H9 (cell line): ENCODE measurements at regions not wholly inside any gene's neighbourhood (a gene's known extent, or its start where the extent isn't known, plus 50 kb on each side); places are given as distances from the start of the nearest gene placed in this dataset.

ENCODE experiments used
- DNase-seq: peaks from one replicate; pipeline ENCODE4 v3.0.0-alpha.2; 2017
- H2AFZ ChIP-seq: one replicate; pipeline ENCODE4 v1.6.1; 2013; ENCODE audit warnings: mild to moderate bottlenecking, low read length, control low read depth, moderate library complexity
- H2AK5ac ChIP-seq: 2 replicates; pipeline ENCODE4 v1.6.1; 2013; ENCODE audit warnings: low read length, control low read depth, mixed read lengths; ENCODE audit not compliant: insufficient read length
- H2BK120ac ChIP-seq: one replicate; pipeline ENCODE4 v1.6.1; 2013; ENCODE audit warnings: low read depth, mild to moderate bottlenecking, low read length, control low read depth, inconsistent platforms; ENCODE audit not compliant: poor library complexity, severe bottlenecking
- H2BK12ac ChIP-seq: 2 replicates; pipeline ENCODE4 v1.6.1; 2013; ENCODE audit warnings: low read length, control low read depth, mixed read lengths, low read depth; ENCODE audit not compliant: insufficient read length
- H2BK15ac ChIP-seq: 2 replicates; pipeline ENCODE4 v1.6.1; 2013; ENCODE audit warnings: low read depth, low read length, control low read depth
- H2BK20ac ChIP-seq: one replicate; pipeline ENCODE4 v1.6.1; 2013; ENCODE audit warnings: low read depth, mild to moderate bottlenecking, low read length, control low read depth, inconsistent platforms; ENCODE audit not compliant: poor library complexity, severe bottlenecking
- H2BK5ac ChIP-seq: 2 replicates; pipeline ENCODE4 v1.6.1; 2013; ENCODE audit warnings: low read length, control low read depth, mixed read lengths; ENCODE audit not compliant: insufficient read length
- H3K14ac ChIP-seq: 2 replicates; pipeline ENCODE4 v1.6.1; 2013; ENCODE audit warnings: low read length, control low read depth; ENCODE audit not compliant: insufficient read depth
- H3K18ac ChIP-seq: 2 replicates; pipeline ENCODE4 v1.6.1; 2013; ENCODE audit warnings: low read depth, mild to moderate bottlenecking, mixed read lengths, low read length, control low read depth; ENCODE audit not compliant: insufficient read length
- H3K23ac ChIP-seq: 2 replicates; pipeline ENCODE4 v1.6.1; 2013; ENCODE audit warnings: low read length, control low read depth, mixed read lengths, low read depth; ENCODE audit not compliant: insufficient read length
- H3K23me2 ChIP-seq: 2 replicates; pipeline ENCODE4 v1.6.1; 2013; ENCODE audit warnings: low read depth, mild to moderate bottlenecking, mixed read lengths, low read length, control low read depth; ENCODE audit not compliant: insufficient read length, poor library complexity, severe bottlenecking
- H3K27ac ChIP-seq: 2 replicates; pipeline ENCODE4 v1.5.1; 2013; ENCODE audit warnings: low read length, control low read depth, mixed read lengths, low read depth; ENCODE audit not compliant: insufficient read length
- H3K27me3 ChIP-seq: 2 replicates; pipeline ENCODE4 v1.6.1; 2013; ENCODE audit warnings: low read length, control low read depth, inconsistent platforms; ENCODE audit not compliant: insufficient read depth
- H3K4ac ChIP-seq: 2 replicates; pipeline ENCODE4 v1.6.1; 2013; ENCODE audit warnings: low read depth, mild to moderate bottlenecking, control low read depth, inconsistent platforms, low read length, moderate library complexity
- H3K4me1 ChIP-seq: 2 replicates; pipeline ENCODE4 v1.6.1; 2013; ENCODE audit warnings: low read length, control low read depth, inconsistent platforms; ENCODE audit not compliant: insufficient read depth
- H3K4me2 ChIP-seq: 2 replicates; pipeline ENCODE4 v1.6.1; 2013; ENCODE audit warnings: low read length, control low read depth, mixed read lengths; ENCODE audit not compliant: insufficient read length, insufficient read depth
- H3K56ac ChIP-seq: 2 replicates; pipeline ENCODE4 v1.6.1; 2013; ENCODE audit warnings: low read depth, mild to moderate bottlenecking, mixed read lengths, low read length, control low read depth; ENCODE audit not compliant: insufficient read length
- H3K79me1 ChIP-seq: 2 replicates; pipeline ENCODE4 v1.6.1; 2013; ENCODE audit warnings: low read depth, mild to moderate bottlenecking, moderate library complexity, low read length, control low read depth, inconsistent platforms; ENCODE audit not compliant: insufficient read depth, poor library complexity, severe bottlenecking
- H3K79me2 ChIP-seq: 2 replicates; pipeline ENCODE4 v1.6.1; 2013; ENCODE audit warnings: low read length, control low read depth, inconsistent platforms; ENCODE audit not compliant: insufficient read depth
- H3K9ac ChIP-seq: 2 replicates; pipeline ENCODE4 v1.6.1; 2013; ENCODE audit warnings: low read length, control low read depth, mixed read lengths; ENCODE audit not compliant: insufficient read length; ENCODE audit errors: extremely low read depth
- H3K9me3 ChIP-seq: one replicate; pipeline ENCODE4 v1.6.1; 2013; ENCODE audit warnings: low read depth, low read length, inconsistent platforms; ENCODE audit not compliant: control insufficient read depth
- H3T11ph ChIP-seq: one replicate; pipeline ENCODE4 v1.6.1; 2013; ENCODE audit warnings: mild to moderate bottlenecking, low read length, control low read depth, inconsistent platforms
- H4K20me1 ChIP-seq: one replicate; pipeline ENCODE4 v1.6.1; 2013; ENCODE audit not compliant: control insufficient read depth, insufficient read length, insufficient read depth
- H4K5ac ChIP-seq: 2 replicates; pipeline ENCODE4 v1.6.1; 2013; ENCODE audit warnings: low read depth, mild to moderate bottlenecking, mixed read lengths, low read length, control low read depth; ENCODE audit not compliant: insufficient read length
- H4K8ac ChIP-seq: replicated peaks from 2 replicates; pipeline ENCODE4 v1.6.1; 2013; ENCODE audit warnings: low read length, control low read depth, mixed read lengths, low read depth; ENCODE audit not compliant: insufficient read length
- H4K91ac ChIP-seq: 2 replicates; pipeline ENCODE4 v1.6.1; 2013; ENCODE audit warnings: low read depth, mild to moderate bottlenecking, moderate library complexity, mixed read lengths, low read length, control low read depth; ENCODE audit not compliant: insufficient read length
- H3K27ac Mint-ChIP-seq, 3 experiments: 2 replicates in 2 of 3; 3 replicates in 1 of 3; pipeline ENCODE4 v1.8.0; 2020 to 2021; ENCODE audit warnings: mixed read lengths in 3 of 3, mild to moderate bottlenecking in 1 of 3, moderate library complexity in 1 of 3
- H3K27me3 Mint-ChIP-seq: 2 replicates; pipeline ENCODE4 v1.8.0; 2021; ENCODE audit warnings: low read depth, mild to moderate bottlenecking, moderate library complexity, mixed read lengths
- H3K36me3 Mint-ChIP-seq, 3 experiments: 2 replicates in 2 of 3; 3 replicates in 1 of 3; pipeline ENCODE4 v1.8.0; 2020 to 2021; ENCODE audit warnings: low read depth in 3 of 3, mixed read lengths in 3 of 3; ENCODE audit not compliant: insufficient read depth in 1 of 3
- H3K4me1 Mint-ChIP-seq, 2 experiments: 2 replicates each; pipeline ENCODE4 v1.8.0; 2020; ENCODE audit warnings: mixed read lengths in 2 of 2
- H3K4me3 Mint-ChIP-seq, 2 experiments: 2 replicates in 1 of 2; 3 replicates in 1 of 2; pipeline ENCODE4 v1.8.0; 2020 to 2021; ENCODE audit warnings: mild to moderate bottlenecking in 2 of 2, mixed read lengths in 2 of 2, moderate library complexity in 1 of 2
- H3K9me3 Mint-ChIP-seq, 2 experiments: 2 replicates in 1 of 2; 3 replicates in 1 of 2; pipeline ENCODE4 v1.8.0; 2020; ENCODE audit warnings: mild to moderate bottlenecking in 2 of 2, mixed read lengths in 2 of 2, moderate library complexity in 1 of 2
- CTCF ChIP-seq: fragments of 200-600 bp; sonication (generic); conservative IDR thresholded peaks from 3 replicates; pipeline ENCODE4 v1.8.0; 2021; ENCODE audit warnings: antibody characterized with exemption, mild to moderate bottlenecking
- WGBS: extraction: QIAGEN DNeasy Blood & Tissue Kit; methylation state at CpG from one replicate; pipeline ENCODE4 v1.1.7; 2013; ENCODE audit warnings: missing lambda C conversion rate, low lambda C conversion rate, mixed read lengths; ENCODE audit not compliant: insufficient read length; ENCODE audit errors: extremely low coverage; 5-methylcytosine and 5-hydroxymethylcytosine counted together

- Histone ChIP-seq H4K91ac (no peak overlapping the region), H3K4me2 (no peak overlapping the region), H2BK12ac (no peak overlapping the region), H3K18ac (no peak overlapping the region), H3K9ac (no peak overlapping the region), H3K56ac (no peak overlapping the region), H3K4me1 (no peaks in the 10 kb centered on the region), H2BK5ac (no peak overlapping the region), H2BK120ac (no peak overlapping the region), H3K4ac (no peak overlapping the region), H3K23me2 (no peaks in the 10 kb centered on the region), H3K79me1 (no peaks in the 10 kb centered on the region), H3K27me3 (no peaks in the 10 kb centered on the region), H4K8ac (no peak overlapping the region), H4K20me1 (no peaks in the 10 kb centered on the region), H2AFZ (no peak overlapping the region), H3K14ac (no peak overlapping the region), H3K9me3 (no peaks in the 10 kb centered on the region), H2BK20ac (no peak overlapping the region), H2AK5ac (no peak overlapping the region), H2BK15ac (no peak overlapping the region), H3K27ac (no peak overlapping the region), H3K23ac (no peak overlapping the region), H4K5ac (no peak overlapping the region), H3T11ph (no peak overlapping the region), H3K79me2 (no peaks in the 10 kb centered on the region)
- no peak for DNase-seq
- no CpG with 5 or more reads among the region's 2 CpGs for WGBS
- H3K4me3 Mint-ChIP-seq = no peak overlapping the region
- no peak overlapping the region; a peak in 1 of 7 replicates for H3K27ac Mint-ChIP-seq
- peaks cover 3 to 5% of the 10 kb centered on the region in 2 experiments; a peak in 2 of 5 replicates for H3K9me3 Mint-ChIP-seq
- TF ChIP-seq CTCF = no peak
- no peaks in the 10 kb centered on the region for H3K27me3 Mint-ChIP-seq
- peaks cover 0 to 10% (median 2%) of the 10 kb centered on the region in 3 experiments; a peak in 2 of 7 replicates for H3K36me3 Mint-ChIP-seq
- peaks cover 0 to 5% of the 10 kb centered on the region in 2 experiments; a peak in 1 of 4 replicates for H3K4me1 Mint-ChIP-seq
Observed at GRCh38 chr2:195382186-195382585, 274.8 kb upstream of the SLC39A10 start.
